ENCODE measurements at regions not wholly inside any gene's neighbourhood (a gene's known extent, or its start where the extent isn't known, plus 50 kb on each side); places are given as distances from the start of the nearest gene placed in this dataset.

GRCh38 chr10:4456279-4456678 lies 369.7 kb upstream of the AKR1E2 start:
- TF ChIP-seq CTCF (IDR thresholded peaks at IDR 0.05): no peak
- no peak for TF ChIP-seq POLR2A (IDR thresholded peaks at IDR 0.05)
- TF ChIP-seq EP300 (IDR thresholded peaks at IDR 0.05): no peak
